Activated T-helper 1 cell treated with Interleukin-2 at 50 U/mL for 16 hours (primary cell): ENCODE measurements at regions not wholly inside any gene's neighbourhood (a gene's known extent, or its start where the extent isn't known, plus 50 kb on each side); places are given as distances from the start of the nearest gene placed in this dataset.
"Not testable (repeated sequence)": the region's sequence is repeated elsewhere in the genome, so short reads cannot be mapped to it uniquely, and the experiment has no call there.

Source experiments
- DNase-seq: peaks from one replicate; pipeline ENCODE4 v3.0.0-alpha.2; 2020; ENCODE audit warnings: low read depth

DNA sequence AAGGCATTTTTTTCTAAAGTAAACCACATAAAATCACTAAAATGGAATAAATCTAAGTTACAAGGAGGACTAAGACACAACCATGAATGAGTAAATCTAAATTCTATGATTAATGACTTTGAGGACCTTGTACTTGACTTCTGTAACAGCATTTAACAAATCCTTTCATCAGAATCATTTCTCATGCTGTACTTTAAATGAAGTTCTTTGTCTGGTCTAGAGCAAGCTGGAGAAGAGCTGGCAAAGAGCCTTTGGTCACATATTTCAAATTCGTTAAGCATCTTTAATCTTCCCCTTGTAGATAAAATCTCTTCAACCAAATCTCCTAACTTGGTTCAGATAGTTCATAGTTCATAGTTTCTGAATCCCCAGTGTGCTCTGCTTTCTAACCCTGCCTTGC lies 405.4 kb downstream of the PTPRC start:
- no peak for DNase-seq

GRCh38 chr1:199046618-199047017 lies 407.8 kb downstream of the PTPRC start:
- DNase-seq = no peak

DNA sequence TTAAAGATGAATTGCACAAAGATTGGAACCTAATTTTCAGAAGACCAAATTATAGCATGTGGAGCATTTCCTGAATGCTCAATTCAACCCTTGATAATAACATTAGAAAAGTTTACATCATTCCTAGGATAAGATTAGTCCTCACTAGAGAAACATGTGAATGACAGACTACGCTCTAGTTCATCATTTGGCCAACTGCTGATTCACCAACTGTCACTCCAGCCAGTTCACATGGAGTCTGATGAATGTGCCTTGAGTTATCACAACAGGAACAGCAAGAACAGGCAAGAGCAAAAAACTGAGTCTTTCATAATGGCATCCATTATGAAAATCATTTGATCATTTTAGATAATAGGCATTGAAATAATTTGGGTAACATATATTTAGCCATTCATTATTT lies 415.9 kb downstream of the PTPRC start:
- no peak for DNase-seq

GRCh38 chr1:199057322-199057721 lies 418.5 kb downstream of the PTPRC start:
- no peak for DNase-seq

GRCh38 chr1:199058281-199058680 lies 419.4 kb downstream of the PTPRC start:
- DNase-seq = no peak

DNA sequence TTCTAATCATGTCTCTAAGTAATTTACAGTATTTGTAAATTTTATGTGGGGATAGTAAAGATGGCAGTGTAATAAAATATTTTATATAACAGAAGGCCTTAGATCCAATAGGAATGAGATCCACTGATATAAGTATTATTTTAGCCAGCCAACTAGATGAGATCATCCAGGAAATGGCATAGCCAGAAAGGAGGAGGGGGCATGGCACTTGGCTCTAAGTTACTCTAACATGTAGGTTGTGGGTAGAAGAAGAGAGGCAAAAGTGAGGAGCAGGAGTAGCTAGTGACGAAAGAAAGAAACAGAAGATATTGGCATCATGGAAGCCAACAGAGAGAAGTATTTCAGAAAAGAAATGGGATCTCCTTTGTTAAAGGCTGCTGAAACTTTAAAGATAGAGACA lies 426.1 kb downstream of the PTPRC start:
- DNase-seq = no peak

DNA sequence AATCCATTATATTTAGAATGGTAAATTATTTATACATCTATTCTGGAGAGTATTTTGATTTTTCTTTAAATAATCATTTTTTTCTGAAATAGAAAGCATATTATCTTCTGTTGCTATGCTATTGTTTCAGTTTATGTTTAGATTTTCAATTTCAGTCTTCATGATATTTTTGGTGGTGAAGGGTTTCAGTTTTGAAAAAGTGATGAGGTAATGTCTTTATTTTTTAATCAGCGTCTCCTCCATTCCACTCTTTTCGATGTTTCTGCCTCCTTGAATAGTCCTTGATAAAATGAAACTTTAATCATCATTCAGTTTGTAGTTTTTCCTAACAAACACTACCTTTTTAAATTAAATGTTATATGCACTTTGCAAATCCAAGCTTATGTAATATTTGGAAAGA lies 428.6 kb downstream of the PTPRC start:
- DNase-seq = no peak

GRCh38 chr1:199071080-199071479 lies 432.2 kb downstream of the PTPRC start:
- no peak for DNase-seq

GRCh38 chr1:199073166-199073565 lies 434.3 kb downstream of the PTPRC start:
- no peak for DNase-seq

DNA sequence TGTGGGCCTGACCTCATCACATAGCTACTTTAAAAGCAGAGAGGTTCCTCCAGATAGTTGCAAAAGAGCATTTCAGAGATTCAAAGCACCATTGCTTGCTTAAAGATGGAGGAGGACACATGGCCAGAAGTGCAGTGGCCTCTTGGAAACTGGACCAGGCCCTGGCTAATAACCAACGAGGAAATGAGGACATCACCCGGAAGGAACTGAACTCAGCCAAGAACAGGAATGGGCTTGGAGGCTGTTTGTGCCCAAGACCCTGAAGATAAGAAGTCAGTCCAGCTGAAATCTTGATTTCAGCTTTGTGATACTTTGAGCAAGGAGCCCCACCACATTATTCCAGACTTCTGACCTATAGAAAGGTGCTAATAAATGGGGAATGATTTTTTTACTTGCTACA lies 437.0 kb downstream of the PTPRC start:
- DNase-seq = no peak

- no peak for DNase-seq
These were observed 441.2 kb downstream of the PTPRC start for GRCh38 chr1:199079994-199080393.

DNA sequence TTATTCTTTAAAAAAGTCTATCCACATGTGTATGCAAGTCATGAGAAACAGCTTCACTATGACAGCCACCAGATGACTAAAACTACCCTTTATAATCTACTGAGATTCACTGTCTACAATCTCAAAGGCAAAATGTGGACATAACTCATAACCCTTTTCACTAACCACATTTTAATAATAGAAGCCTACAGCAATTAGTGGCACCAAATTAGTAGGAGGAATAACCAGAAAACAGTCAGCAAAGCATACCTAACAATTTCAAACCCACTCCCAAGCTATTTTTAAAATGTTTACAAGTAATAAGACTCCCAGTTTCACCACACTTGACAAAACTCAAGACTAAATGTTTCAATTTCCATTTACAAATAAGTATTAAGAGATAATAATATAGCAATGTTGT lies 442.9 kb downstream of the PTPRC start:
- DNase-seq = no peak

DNA sequence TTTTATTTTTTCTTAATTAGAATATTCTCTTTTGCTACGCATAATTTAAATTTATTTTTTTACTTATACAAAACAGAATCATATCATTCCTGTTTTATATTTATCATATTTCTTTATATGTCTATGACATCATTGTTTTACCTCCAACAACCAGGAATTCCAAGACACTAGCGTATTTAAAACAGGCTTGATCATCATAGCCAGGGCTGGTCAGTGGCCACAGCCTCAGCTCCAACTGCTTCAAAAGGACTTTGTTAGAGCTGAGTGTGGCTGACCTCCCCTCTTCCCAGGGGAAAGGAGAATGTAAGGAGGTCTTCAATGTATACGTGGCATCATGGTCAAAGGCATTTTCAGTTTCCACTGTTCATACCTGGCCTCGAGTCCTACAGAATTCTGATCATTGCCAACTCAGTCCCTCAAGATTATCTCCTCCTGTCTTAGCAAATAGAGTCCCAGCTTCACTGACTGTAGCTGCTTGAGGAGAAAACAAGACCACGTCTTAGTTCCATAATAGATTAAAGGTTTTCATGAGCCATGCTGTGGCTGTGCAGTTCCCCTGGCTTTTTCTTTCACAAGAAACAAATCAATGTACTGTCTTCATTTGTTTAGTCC lies 444.0 kb downstream of the PTPRC start:
- no peak for DNase-seq

DNA sequence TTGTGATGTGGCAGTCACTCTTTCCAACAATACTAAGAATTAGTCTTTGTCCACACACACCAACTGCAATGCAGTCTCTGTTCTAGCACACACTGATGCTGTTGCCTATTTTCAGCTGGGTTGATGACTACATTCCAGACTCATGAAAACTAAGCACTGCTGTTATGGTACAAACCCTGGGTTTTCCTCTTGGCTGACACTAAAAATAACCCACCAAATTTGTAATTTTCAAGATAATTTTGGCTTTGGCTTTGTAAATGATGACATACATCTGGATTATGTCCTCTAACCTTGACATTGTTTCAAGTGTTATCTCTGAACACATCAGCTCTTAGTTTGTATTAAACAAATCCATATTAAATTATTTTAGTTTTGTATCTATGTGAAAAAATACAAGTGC lies 444.8 kb downstream of the PTPRC start:
- no peak for DNase-seq

DNA sequence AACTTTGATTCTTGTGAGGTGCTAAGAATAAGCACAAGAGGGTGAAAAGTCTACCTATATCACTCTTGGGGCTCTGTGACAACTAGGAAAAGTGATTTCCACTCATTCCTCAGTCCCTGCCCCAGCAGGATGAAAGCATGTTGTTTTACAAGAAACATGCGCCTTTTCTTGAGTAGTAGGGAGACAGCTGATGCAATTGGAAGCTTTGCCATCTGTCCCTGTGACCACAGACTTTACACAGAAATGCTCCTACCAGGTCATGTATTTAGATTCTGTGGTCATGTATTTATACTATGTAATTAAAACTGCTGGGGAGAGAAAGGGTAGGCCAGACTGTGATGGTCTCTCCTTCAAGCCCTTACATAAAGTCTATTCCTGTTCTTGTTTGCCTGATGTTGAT lies 445.5 kb downstream of the PTPRC start:
- DNase-seq = no peak

DNA sequence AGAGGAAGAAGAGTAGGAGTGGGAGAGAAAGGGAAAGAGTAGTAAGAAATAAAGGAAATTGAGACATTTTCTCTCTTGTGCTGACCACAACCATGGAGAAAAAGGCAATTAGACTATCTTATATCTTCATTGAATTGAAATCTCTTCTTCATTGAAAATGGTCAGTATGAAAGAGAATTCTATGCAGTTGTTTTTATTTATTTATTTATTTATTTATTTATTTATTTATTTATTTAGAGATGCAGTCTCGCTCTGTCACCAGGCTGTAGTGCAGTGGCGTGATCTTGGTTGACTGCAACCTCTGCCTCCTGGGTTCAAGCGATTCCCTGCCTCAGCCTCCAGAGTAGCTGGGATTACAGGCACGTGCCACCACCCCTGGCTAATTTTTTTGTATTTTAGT lies 447.1 kb downstream of the PTPRC start:
- DNase-seq = no peak

DNA sequence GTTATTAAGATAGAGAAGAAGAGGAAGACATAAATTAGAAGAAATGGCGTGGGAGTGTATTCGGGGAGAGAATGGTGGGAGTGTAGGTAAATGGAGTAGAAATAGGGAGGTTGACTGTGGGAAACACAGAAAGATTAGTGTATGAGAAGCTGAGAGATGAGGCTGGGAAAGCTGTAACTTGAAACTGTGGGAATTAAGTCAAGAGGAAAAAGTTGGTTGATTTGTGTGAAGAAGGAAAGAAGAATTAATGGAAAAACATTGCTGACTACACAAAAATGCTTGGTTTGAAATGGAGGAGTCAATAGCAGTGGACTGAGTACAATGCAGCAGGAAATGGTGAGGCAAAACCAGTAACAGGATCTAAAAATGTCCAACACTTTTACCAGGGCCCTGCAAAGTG lies 448.3 kb downstream of the PTPRC start:
- no peak for DNase-seq

- no peak for DNase-seq
These were observed 450.7 kb downstream of the PTPRC start for GRCh38 chr1:199089393-199090122.

- DNase-seq = not testable (repeated sequence)
These were observed 456.8 kb downstream of the PTPRC start for GRCh38 chr1:199095628-199096027.

DNA sequence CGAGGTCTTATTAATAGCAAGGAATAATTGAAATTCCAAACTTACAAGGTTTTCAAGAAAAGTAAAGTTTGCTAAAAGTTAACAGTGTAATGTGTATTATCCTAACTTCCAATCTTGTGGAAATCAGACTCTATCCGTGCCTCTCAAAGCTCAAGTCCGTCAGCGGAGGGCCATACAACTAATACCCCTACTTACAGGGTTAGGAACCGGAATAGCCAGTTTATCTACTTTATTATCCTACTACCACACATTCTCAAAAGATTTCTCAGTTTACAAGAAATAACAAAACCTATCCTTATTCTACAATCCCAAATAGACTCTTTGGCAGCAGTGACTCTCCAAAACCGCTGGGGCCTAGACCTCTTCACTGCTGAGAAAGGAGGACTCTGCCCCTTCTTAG lies 457.8 kb downstream of the PTPRC start:
- no peak for DNase-seq

DNA sequence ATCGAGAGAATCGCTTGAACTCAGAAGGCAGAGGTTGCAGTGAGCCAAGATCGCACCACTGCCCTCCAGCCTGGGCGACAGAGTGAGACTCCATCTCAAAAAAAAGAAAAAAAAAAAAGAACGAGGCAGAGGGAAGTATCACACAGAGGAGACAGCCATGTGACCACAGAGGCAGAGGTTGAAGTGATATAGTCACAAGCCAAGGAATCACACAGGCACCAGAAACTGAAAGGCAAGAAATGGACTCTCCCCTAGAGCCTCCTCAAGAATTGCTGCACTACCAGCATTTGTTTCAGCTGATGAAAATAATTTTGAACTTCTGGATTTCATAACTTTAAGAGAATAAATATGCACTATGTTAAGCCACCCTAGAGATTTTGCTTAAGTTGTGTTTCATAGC lies 459.6 kb downstream of the PTPRC start:
- DNase-seq = no peak

DNA sequence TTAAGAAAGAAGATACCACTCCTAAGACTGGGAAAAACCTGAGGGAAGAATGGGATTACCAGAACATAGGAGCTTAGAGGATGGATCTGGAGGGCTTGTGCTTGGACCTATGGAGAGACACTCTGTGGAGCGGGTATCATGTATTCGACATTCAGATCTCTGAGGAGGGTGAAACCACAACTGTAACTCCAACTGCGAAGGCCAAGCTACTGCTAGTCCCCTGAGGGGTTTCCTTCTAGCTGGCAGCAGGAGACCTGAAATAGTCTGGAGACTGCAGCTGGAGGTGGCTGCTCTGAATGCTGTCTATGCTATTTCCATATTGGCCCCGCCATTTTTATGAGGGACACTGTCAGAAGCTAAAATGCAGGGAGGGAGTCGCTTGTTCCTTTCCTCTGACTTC lies 462.3 kb downstream of the PTPRC start:
- no peak for DNase-seq

DNA sequence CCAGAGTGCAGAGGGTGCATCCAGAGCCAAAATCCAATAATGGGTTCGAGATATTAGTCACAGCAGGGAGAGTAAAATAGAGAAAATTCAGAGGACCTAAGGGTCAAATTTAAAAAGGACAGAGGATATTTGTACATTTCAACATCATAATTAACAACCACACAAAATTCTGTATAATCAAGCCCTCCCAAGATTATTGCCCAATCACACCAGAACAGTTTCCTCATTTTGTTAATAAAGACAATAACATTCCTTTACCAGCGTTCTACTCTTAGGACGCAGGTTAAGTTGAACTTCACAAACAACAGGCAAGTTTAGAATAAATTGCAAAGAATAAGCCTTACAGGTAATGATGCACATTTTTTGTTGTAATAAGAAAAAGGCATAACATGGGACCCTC lies 462.8 kb downstream of the PTPRC start:
- DNase-seq = no peak

GRCh38 chr1:199102239-199102638 lies 463.4 kb downstream of the PTPRC start:
- DNase-seq = no peak
